Liver (tissue), 8 donors: ENCODE measurements at regions not wholly inside any gene's neighbourhood (a gene's known extent, or its start where the extent isn't known, plus 50 kb on each side); places are given as distances from the start of the nearest gene placed in this dataset.

ENCODE experiments used
- DNase-seq: peaks from one replicate; pipeline ENCODE4 v3.0.0-alpha.2; 2017; ENCODE audit warnings: low spot score
- H3K27ac ChIP-seq, 2 donors: one replicate each; pipeline ENCODE4 v1.7.0; 2013; ENCODE audit warnings: inconsistent platforms in 2 of 2, low read length in 2 of 2, control low read depth in 1 of 2, low read depth in 1 of 2, mild to moderate bottlenecking in 1 of 2
- H3K27me3 ChIP-seq, 4 donors: one replicate each; pipeline versions ENCODE4 v1.6.1 to v1.7.0; 2013; ENCODE audit warnings: low read length in 3 of 4, inconsistent platforms in 1 of 4, mild to moderate bottlenecking in 1 of 4, moderate library complexity in 1 of 4; ENCODE audit not compliant: control insufficient read depth in 4 of 4, insufficient read depth in 4 of 4
- H3K36me3 ChIP-seq, 4 donors: one replicate each; pipeline versions ENCODE4 v1.6.1 to v1.7.0; 2013; ENCODE audit warnings: low read length in 3 of 4, mild to moderate bottlenecking in 3 of 4, low read depth in 1 of 4, moderate library complexity in 1 of 4; ENCODE audit not compliant: control insufficient read depth in 4 of 4, insufficient read depth in 3 of 4
- H3K4me1 ChIP-seq, 4 donors: one replicate each; pipeline versions ENCODE4 v1.6.1 to v1.7.0; 2013; ENCODE audit warnings: low read length in 3 of 4, mild to moderate bottlenecking in 3 of 4, moderate library complexity in 1 of 4; ENCODE audit not compliant: control insufficient read depth in 4 of 4, insufficient read depth in 4 of 4
- H3K4me3 ChIP-seq, 3 donors: one replicate each; pipeline versions ENCODE4 v1.6.1 to v1.7.0; 2013; ENCODE audit warnings: low read length in 3 of 3, control low read depth in 1 of 3, low read depth in 1 of 3, mild to moderate bottlenecking in 1 of 3
- H3K9ac ChIP-seq, 2 donors: one replicate each; pipeline ENCODE4 v1.7.0; 2013; ENCODE audit warnings: low read length in 2 of 2, mild to moderate bottlenecking in 2 of 2, moderate library complexity in 2 of 2, control low read depth in 1 of 2, low read depth in 1 of 2
- H3K9me3 ChIP-seq, 4 donors: one replicate each; pipeline versions ENCODE4 v1.6.1 to v1.7.0; 2013; ENCODE audit warnings: low read length in 3 of 4; ENCODE audit not compliant: control insufficient read depth in 4 of 4
- ATF3 ChIP-seq: IDR thresholded peaks from 2 replicates; pipeline ENCODE4 v1.6.1; 2016; ENCODE audit warnings: antibody characterized with exemption
- CTCF ChIP-seq: fragments of 150-350 bp; IDR thresholded peaks from 2 replicates; pipeline ENCODE4 v1.5.1; 2017; ENCODE audit warnings: improper control_type of control experiment, low read depth, low read length; ENCODE audit not compliant: missing input control
- EGR1 ChIP-seq, 2 donors: IDR thresholded peaks; 2 replicates each; pipeline ENCODE4 v1.6.1; 2016 to 2018; ENCODE audit warnings: antibody characterized with exemption in 2 of 2, low read depth in 2 of 2
- FOXA1 ChIP-seq: IDR thresholded peaks from 2 replicates; pipeline ENCODE4 v1.6.1; 2016; ENCODE audit warnings: antibody characterized with exemption
- FOXA2 ChIP-seq: IDR thresholded peaks from 2 replicates; pipeline ENCODE4 v1.6.1; 2016; ENCODE audit warnings: antibody characterized with exemption
- GABPA ChIP-seq, 2 donors: IDR thresholded peaks in 1 of 2; conservative IDR thresholded peaks in 1 of 2; 2 replicates each; pipeline ENCODE4 v1.6.1; 2016; ENCODE audit warnings: antibody characterized with exemption in 2 of 2, mild to moderate bottlenecking in 1 of 2, moderate library complexity in 1 of 2
- HNF4A ChIP-seq, 2 donors: conservative IDR thresholded peaks; 2 replicates each; pipeline ENCODE4 v1.6.1; 2016; ENCODE audit warnings: antibody characterized with exemption in 2 of 2, mild to moderate bottlenecking in 2 of 2
- HNF4G ChIP-seq: IDR thresholded peaks from 2 replicates; pipeline ENCODE4 v1.6.1; 2016; ENCODE audit warnings: antibody characterized with exemption
- JUND ChIP-seq, 2 donors: IDR thresholded peaks; 2 replicates each; pipeline ENCODE4 v1.6.1; 2016; ENCODE audit warnings: antibody characterized with exemption in 2 of 2
- MAX ChIP-seq: IDR thresholded peaks from 2 replicates; pipeline ENCODE4 v1.6.1; 2016; ENCODE audit warnings: antibody characterized with exemption
- NR2F2 ChIP-seq: IDR thresholded peaks from 2 replicates; pipeline ENCODE4 v1.6.1; 2016; ENCODE audit warnings: antibody characterized with exemption
- RAD21 ChIP-seq, 2 donors: IDR thresholded peaks; 2 replicates each; pipeline ENCODE4 v1.6.1; 2016; ENCODE audit warnings: antibody characterized with exemption in 2 of 2, mild to moderate bottlenecking in 2 of 2
- REST ChIP-seq: IDR thresholded peaks from 2 replicates; pipeline ENCODE4 v1.6.1; 2016; ENCODE audit warnings: antibody characterized with exemption, mild to moderate bottlenecking
- RXRA ChIP-seq, 2 donors: IDR thresholded peaks; 2 replicates each; pipeline ENCODE4 v1.6.1; 2017 to 2018; ENCODE audit warnings: antibody characterized with exemption in 2 of 2, mild to moderate bottlenecking in 1 of 2
- SP1 ChIP-seq: IDR thresholded peaks from 2 replicates; pipeline ENCODE4 v1.6.1; 2018; ENCODE audit warnings: antibody characterized with exemption, mild to moderate bottlenecking
- TAF1 ChIP-seq: conservative IDR thresholded peaks from 2 replicates; pipeline ENCODE4 v1.6.1; 2016; ENCODE audit warnings: antibody characterized with exemption, mild to moderate bottlenecking
- YY1 ChIP-seq: IDR thresholded peaks from 2 replicates; pipeline ENCODE4 v1.6.1; 2016; ENCODE audit warnings: antibody characterized with exemption, mild to moderate bottlenecking
- ZBTB33 ChIP-seq: IDR thresholded peaks from 2 replicates; pipeline ENCODE4 v1.6.1; 2016; ENCODE audit warnings: antibody characterized with exemption
- WGBS: extraction: QIAGEN DNeasy Blood & Tissue Kit; methylation state at CpG from one replicate; pipeline ENCODE4 v1.1.7; 2013; 5-methylcytosine and 5-hydroxymethylcytosine counted together
- donor health status: healthy.
- donor health status: healthy.
- donor health status: healthy.
- donor health status: healthy.
- donor health status: healthy.

GRCh38 chr14:34350903-34351302, 111.1 kb downstream of the SPTSSA start:
- Histone ChIP-seq H3K27ac (no peak overlapping the region), H3K27me3 (no peaks in the 10 kb centered on the region), H3K9me3 (no peaks in the 10 kb centered on the region), H3K4me1 (peaks cover 0 to 1% (median 0%) of the 10 kb centered on the region in 4 donors), H3K9ac (no peak overlapping the region), H3K36me3 (no peaks in the 10 kb centered on the region), H3K4me3 (no peak overlapping the region)
- WGBS: 80% methylated on average over 6 of the region's 6 CpGs
- DNase-seq: no peak
- TF ChIP-seq HNF4A (conservative IDR thresholded peaks at IDR 0.05) (no peak), ZBTB33 (no peak), JUND (IDR thresholded peaks at IDR 0.05) (no peak), GABPA (IDR thresholded peaks at IDR 0.05 in 1 of 2, conservative IDR thresholded peaks at IDR 0.05 in 1 of 2) (no peak), MAX (no peak), EGR1 (IDR thresholded peaks at IDR 0.05; ENCODE audit: low read depth in 2 of 2) (no peak), ATF3 (no peak), CTCF (no peak), NR2F2 (no peak), TAF1 (no peak), FOXA2 (no peak), HNF4G (no peak), YY1 (no peak), FOXA1 (no peak), REST (no peak)

- H3K36me3 ChIP-seq: no peaks in the 10 kb centered on the region
- DNase-seq: no peak
- no peaks in the 10 kb centered on the region for H3K9me3 ChIP-seq
- no peak overlapping the region for H3K9ac ChIP-seq
- H3K4me1 ChIP-seq: no peaks in the 10 kb centered on the region
- no peaks in the 10 kb centered on the region for H3K27me3 ChIP-seq
- TF ChIP-seq TAF1: no peak
- TF ChIP-seq HNF4G: no peak
- TF ChIP-seq JUND (IDR thresholded peaks at IDR 0.05): no peak
- TF ChIP-seq FOXA2: no peak
- TF ChIP-seq RXRA (IDR thresholded peaks at IDR 0.05): no peak
- TF ChIP-seq HNF4A (conservative IDR thresholded peaks at IDR 0.05): no peak
- TF ChIP-seq RAD21 (IDR thresholded peaks at IDR 0.05): no peak
- TF ChIP-seq GABPA (IDR thresholded peaks at IDR 0.05 in 1 of 2, conservative IDR thresholded peaks at IDR 0.05 in 1 of 2): no peak
- no peak for TF ChIP-seq SP1
- no peak for TF ChIP-seq FOXA1
- TF ChIP-seq MAX: no peak
- no peak for TF ChIP-seq EGR1 (IDR thresholded peaks at IDR 0.05; ENCODE audit: low read depth in 2 of 2)
- TF ChIP-seq CTCF: no peak
- TF ChIP-seq YY1: no peak
- TF ChIP-seq NR2F2: no peak
- H3K27ac ChIP-seq: no peak overlapping the region
- H3K4me3 ChIP-seq: no peak overlapping the region
- 86% methylated on average over 6 of the region's 6 CpGs for WGBS
These were observed 113.4 kb downstream of the SPTSSA start for GRCh38 chr14:34348592-34348991.
